ENCODE measurements at regions not wholly inside any gene's neighbourhood (a gene's known extent, or its start where the extent isn't known, plus 50 kb on each side); places are given as distances from the start of the nearest gene placed in this dataset.
A peak's percentile ranks its signal among the peaks of the same experiment; 100 is the strongest.

DNA sequence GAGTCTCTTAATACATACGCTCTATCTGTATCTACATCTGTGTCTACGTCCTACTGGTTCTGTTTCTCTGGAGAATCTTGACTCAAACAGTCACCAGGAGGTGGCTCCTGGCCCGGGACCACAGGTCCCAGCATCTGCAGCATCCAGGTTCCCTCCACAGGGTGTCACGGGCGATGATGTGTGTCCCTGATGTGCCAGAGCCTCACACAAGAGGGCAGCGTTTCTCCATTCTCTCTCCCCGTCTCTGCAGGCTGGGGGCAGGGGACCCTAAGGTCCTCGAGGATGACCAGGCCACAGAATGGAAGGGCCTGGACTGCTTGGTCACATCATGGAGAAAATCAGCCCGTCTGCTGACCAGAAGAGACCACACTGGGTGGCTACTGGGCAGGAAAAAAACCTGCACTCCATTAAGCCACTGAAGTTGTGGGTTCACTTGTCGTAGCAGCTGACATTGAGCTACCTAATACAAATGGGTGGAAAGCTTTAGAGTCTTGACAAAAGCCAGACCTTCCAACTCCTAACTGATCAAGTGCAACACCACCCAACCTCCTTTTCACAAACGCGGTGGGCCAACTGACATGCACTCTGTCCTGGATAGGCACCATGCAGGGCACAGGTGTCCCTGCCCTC is 392.5 kb downstream of the CTTN start:
- no peaks in the 10 kb centered on the region for H3K36me3 ChIP-seq (ENCODE audit: control insufficient read depth in 2 of 3, insufficient read depth in 3 of 3, low read length in 3 of 3)
- CTCF ChIA-PET: no interaction called here
- ATAC-seq: no peak
- peaks cover 9 to 47% (median 21%) of the 10 kb centered on the region in 11 donors for H3K9me3 Mint-ChIP-seq
- intact Hi-C loops (cut with micrococcal nuclease): no loop called here
- no peaks in the 10 kb centered on the region for H3K27me3 ChIP-seq (ENCODE audit: control insufficient read depth in 2 of 2, insufficient read depth in 2 of 2, low read length in 2 of 2)
- H3K27ac Mint-ChIP-seq: no peak overlapping the region
- no peak overlapping the region for H3K4me3 Mint-ChIP-seq
- no peaks in the 10 kb centered on the region for H3K4me1 ChIP-seq (ENCODE audit: control insufficient read depth in 2 of 2, insufficient read depth in 2 of 2, low read length in 2 of 2)
- no peaks in the 10 kb centered on the region for H3K4me1 Mint-ChIP-seq
- H3K27ac ChIP-seq (ENCODE audit: low read depth, low read length): no peak overlapping the region
- POLR2A ChIA-PET: no interaction called here
- peaks cover 0 to 6% (median 4%) of the 10 kb centered on the region in 5 donors for H3K36me3 Mint-ChIP-seq
- DNase-seq: no peak
- H3K4me3 ChIP-seq (ENCODE audit: low read length): no peak overlapping the region
- H3K27me3 Mint-ChIP-seq: peaks cover 0 to 13% (median 0%) of the 10 kb centered on the region in 5 donors
- peaks cover 0 to 24% (median 0%) of the 10 kb centered on the region in 3 experiments for H3K9me3 ChIP-seq (ENCODE audit: control insufficient read depth in 2 of 3, low read length in 3 of 3)

DNA sequence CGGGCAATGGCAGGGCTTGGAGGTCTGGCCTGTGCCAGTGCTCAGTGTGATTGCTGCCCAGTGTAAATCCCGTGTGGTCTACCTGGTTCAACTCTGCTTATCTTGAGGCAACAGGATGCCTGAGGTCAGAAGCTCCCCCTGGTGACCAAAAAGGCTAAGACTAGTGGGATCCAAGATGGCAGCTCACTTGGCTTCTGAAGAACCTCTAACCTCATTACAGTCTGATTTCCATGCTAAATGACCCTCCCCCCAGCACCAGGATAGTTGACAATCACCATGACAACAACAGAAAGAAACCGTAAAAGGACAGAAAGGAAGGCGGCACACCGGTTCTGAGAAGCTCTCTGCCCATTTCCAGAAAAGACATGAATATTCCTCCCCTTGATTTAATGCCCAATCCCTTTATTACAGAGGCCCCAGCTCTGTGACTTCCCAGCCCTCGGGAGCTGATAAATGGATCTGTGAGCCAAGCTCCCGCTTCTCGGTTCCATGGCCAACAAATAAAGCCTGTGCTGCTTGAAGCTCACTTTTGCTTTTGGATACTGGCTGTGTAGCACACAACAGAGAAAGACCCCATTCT is 398.4 kb downstream of the CTTN start:
- CTCF ChIA-PET: no interaction called here
- POLR2A ChIA-PET: no interaction called here
- ATAC-seq (no peak), DNase-seq (no peak)
- no peaks in the 10 kb centered on the region for H3K4me1 ChIP-seq (ENCODE audit: control insufficient read depth in 2 of 2, insufficient read depth in 2 of 2, low read length in 2 of 2)
- H3K27ac Mint-ChIP-seq: no peak overlapping the region
- H3K4me1 Mint-ChIP-seq: no peaks in the 10 kb centered on the region
- H3K27ac ChIP-seq (ENCODE audit: low read depth, low read length): no peak overlapping the region
- no peaks in the 10 kb centered on the region for H3K36me3 ChIP-seq (ENCODE audit: control insufficient read depth in 2 of 3, insufficient read depth in 3 of 3, low read length in 3 of 3)
- peaks cover 0 to 11% (median 0%) of the 10 kb centered on the region in 5 donors for H3K27me3 Mint-ChIP-seq
- no peak overlapping the region for H3K4me3 ChIP-seq (ENCODE audit: low read length)
- peaks cover 0 to 7% (median 5%) of the 10 kb centered on the region in 5 donors for H3K36me3 Mint-ChIP-seq
- H3K9me3 ChIP-seq (ENCODE audit: control insufficient read depth in 2 of 3, low read length in 3 of 3): peaks cover 0 to 30% (median 0%) of the 10 kb centered on the region in 3 experiments
- H3K27me3 ChIP-seq (ENCODE audit: control insufficient read depth in 2 of 2, insufficient read depth in 2 of 2, low read length in 2 of 2): no peaks in the 10 kb centered on the region
- no peak overlapping the region for H3K4me3 Mint-ChIP-seq
- peaks cover 7 to 55% (median 23%) of the 10 kb centered on the region in 11 donors for H3K9me3 Mint-ChIP-seq
- intact Hi-C loops (cut with micrococcal nuclease): no loop called here

GRCh38 chr11:70798296-70798695 is 400.0 kb downstream of the CTTN start:
- Mint-ChIP-seq H3K9me3 (peaks cover 4 to 39% (median 17%) of the 10 kb centered on the region in 11 donors), H3K27ac (no peak overlapping the region), H3K27me3 (peaks cover 0 to 18% (median 6%) of the 10 kb centered on the region in 5 donors), H3K4me3 (no peak overlapping the region), H3K4me1 (no peaks in the 10 kb centered on the region), H3K36me3 (peaks cover 0 to 7% (median 3%) of the 10 kb centered on the region in 5 donors)
- H3K27ac ChIP-seq (ENCODE audit: low read depth, low read length): no peak overlapping the region
- H3K9me3 ChIP-seq (ENCODE audit: control insufficient read depth in 2 of 3, low read length in 3 of 3): peaks cover 0 to 21% (median 0%) of the 10 kb centered on the region in 3 experiments
- peak in 1 of 9 donors; percentile 4 for DNase-seq
- no peak overlapping the region for H3K4me3 ChIP-seq (ENCODE audit: low read length)
- H3K27me3 ChIP-seq (ENCODE audit: control insufficient read depth in 2 of 2, insufficient read depth in 2 of 2, low read length in 2 of 2): no peaks in the 10 kb centered on the region
- intact Hi-C loops (cut with micrococcal nuclease): no loop called here
- no peaks in the 10 kb centered on the region for H3K4me1 ChIP-seq (ENCODE audit: control insufficient read depth in 2 of 2, insufficient read depth in 2 of 2, low read length in 2 of 2)
- POLR2A ChIA-PET: no interaction called here
- no peak for ATAC-seq
- H3K36me3 ChIP-seq (ENCODE audit: control insufficient read depth in 2 of 3, insufficient read depth in 3 of 3, low read length in 3 of 3): no peaks in the 10 kb centered on the region
- CTCF ChIA-PET: no interaction called here

- H3K36me3 Mint-ChIP-seq: peaks cover 0 to 7% (median 0%) of the 10 kb centered on the region in 5 donors
- DNase-seq (peak in 1 of 9 donors; percentile 1), ATAC-seq (no peak)
- H3K4me3 Mint-ChIP-seq: no peak overlapping the region
- POLR2A ChIA-PET: no interaction called here
- CTCF ChIA-PET: no interaction called here
- no peaks in the 10 kb centered on the region for H3K36me3 ChIP-seq (ENCODE audit: control insufficient read depth in 2 of 3, insufficient read depth in 3 of 3, low read length in 3 of 3)
- no peaks in the 10 kb centered on the region for H3K27me3 ChIP-seq (ENCODE audit: control insufficient read depth in 2 of 2, insufficient read depth in 2 of 2, low read length in 2 of 2)
- peaks cover 0 to 27% (median 12%) of the 10 kb centered on the region in 5 donors for H3K27me3 Mint-ChIP-seq
- peaks cover 0 to 4% (median 0%) of the 10 kb centered on the region in 7 donors for H3K4me1 Mint-ChIP-seq
- H3K27ac ChIP-seq (ENCODE audit: low read depth, low read length): no peak overlapping the region
- H3K9me3 ChIP-seq (ENCODE audit: control insufficient read depth in 2 of 3, low read length in 3 of 3): peaks cover 0 to 11% (median 0%) of the 10 kb centered on the region in 3 experiments
- H3K4me1 ChIP-seq (ENCODE audit: control insufficient read depth in 2 of 2, insufficient read depth in 2 of 2, low read length in 2 of 2): no peaks in the 10 kb centered on the region
- intact Hi-C loops (cut with micrococcal nuclease): no loop called here
- H3K9me3 Mint-ChIP-seq: peaks cover 0 to 29% (median 10%) of the 10 kb centered on the region in 11 donors
- H3K4me3 ChIP-seq (ENCODE audit: low read length): no peak overlapping the region
- H3K27ac Mint-ChIP-seq: no peak overlapping the region
These were observed 401.1 kb downstream of the CTTN start for GRCh38 chr11:70799386-70799785.

- H3K36me3 Mint-ChIP-seq: no peaks in the 10 kb centered on the region
- no peak for DNase-seq
- ATAC-seq: no peak
- H3K27me3 Mint-ChIP-seq: peaks cover 0 to 23% (median 14%) of the 10 kb centered on the region in 5 donors
- Histone ChIP-seq H3K27me3 (ENCODE audit: control insufficient read depth in 2 of 2, insufficient read depth in 2 of 2, low read length in 2 of 2) (no peaks in the 10 kb centered on the region), H3K4me1 (ENCODE audit: control insufficient read depth in 2 of 2, insufficient read depth in 2 of 2, low read length in 2 of 2) (no peaks in the 10 kb centered on the region), H3K36me3 (ENCODE audit: control insufficient read depth in 2 of 3, insufficient read depth in 3 of 3, low read length in 3 of 3) (no peaks in the 10 kb centered on the region), H3K27ac (ENCODE audit: low read depth, low read length) (no peak overlapping the region), H3K9me3 (ENCODE audit: control insufficient read depth in 2 of 3, low read length in 3 of 3) (no peaks in the 10 kb centered on the region), H3K4me3 (ENCODE audit: low read length) (no peak overlapping the region)
- intact Hi-C loops (cut with micrococcal nuclease): no loop called here
- CTCF ChIA-PET: no interaction called here
- POLR2A ChIA-PET: no interaction called here
- peaks cover 0 to 4% (median 0%) of the 10 kb centered on the region in 7 donors for H3K4me1 Mint-ChIP-seq
- H3K27ac Mint-ChIP-seq: no peak overlapping the region
- H3K9me3 Mint-ChIP-seq: peaks cover 0 to 8% (median 0%) of the 10 kb centered on the region in 11 donors
- H3K4me3 Mint-ChIP-seq: no peak overlapping the region
These were observed 403.9 kb downstream of the CTTN start for GRCh38 chr11:70802185-70802584.

DNA sequence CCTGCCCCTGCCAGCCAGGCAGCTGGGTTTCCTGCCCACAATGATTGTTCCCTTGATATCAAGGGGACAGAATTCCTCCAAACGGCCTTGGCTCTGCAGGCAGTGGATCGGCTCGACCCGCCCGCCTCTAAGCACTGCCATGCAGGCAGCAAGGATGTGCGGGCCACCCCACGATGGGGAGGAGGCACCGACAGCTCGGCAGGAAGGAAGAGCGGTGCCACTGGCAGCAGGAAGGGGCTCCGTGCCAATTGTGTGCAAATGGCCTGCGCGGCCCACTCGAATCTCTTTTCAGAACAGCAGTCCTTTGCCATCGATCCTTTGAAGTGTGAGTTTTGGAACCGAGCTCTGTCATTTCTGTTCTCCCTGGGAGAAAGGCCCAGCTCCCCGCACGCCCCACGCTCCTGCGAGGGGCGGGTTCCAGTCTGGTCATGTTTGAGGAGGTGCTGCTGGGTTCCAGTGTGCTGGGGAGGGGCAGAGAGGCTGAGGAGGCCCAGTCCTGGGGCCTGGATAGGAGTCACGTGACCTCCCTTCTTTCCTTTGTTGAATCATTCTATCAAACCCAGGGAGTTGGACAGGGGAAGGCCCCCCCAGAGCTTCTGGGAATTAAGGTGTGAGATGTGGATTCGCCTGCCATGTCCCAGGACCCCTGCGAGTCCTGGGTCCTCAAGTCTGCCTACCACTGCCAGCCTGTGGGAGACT is 406.0 kb downstream of the CTTN start:
- Mint-ChIP-seq H3K27ac (no peak overlapping the region), H3K27me3 (peaks cover 0 to 23% (median 14%) of the 10 kb centered on the region in 5 donors), H3K4me3 (peak overlapping the region in 1 of 10 donors; percentile 3), H3K4me1 (peaks cover 0 to 4% (median 0%) of the 10 kb centered on the region in 7 donors), H3K9me3 (peaks cover 0 to 6% (median 0%) of the 10 kb centered on the region in 11 donors), H3K36me3 (no peaks in the 10 kb centered on the region)
- H3K27me3 ChIP-seq (ENCODE audit: control insufficient read depth in 2 of 2, insufficient read depth in 2 of 2, low read length in 2 of 2): no peaks in the 10 kb centered on the region
- no peaks in the 10 kb centered on the region for H3K36me3 ChIP-seq (ENCODE audit: control insufficient read depth in 2 of 3, insufficient read depth in 3 of 3, low read length in 3 of 3)
- no peaks in the 10 kb centered on the region for H3K4me1 ChIP-seq (ENCODE audit: control insufficient read depth in 2 of 2, insufficient read depth in 2 of 2, low read length in 2 of 2)
- H3K4me3 ChIP-seq (ENCODE audit: low read length): no peak overlapping the region
- intact Hi-C loops (cut with micrococcal nuclease): no loop called here
- H3K27ac ChIP-seq (ENCODE audit: low read depth, low read length): no peak overlapping the region
- ChIA-PET CTCF (no interaction called here), POLR2A (no interaction called here)
- no peaks in the 10 kb centered on the region for H3K9me3 ChIP-seq (ENCODE audit: control insufficient read depth in 2 of 3, low read length in 3 of 3)
- DNase-seq (no peak), ATAC-seq (no peak)
